Activated naive CD4-positive, alpha-beta T cell treated with anti-CD3 and anti-CD28 coated beads, Interleukin-2, amount 10 ng/mL, durations not matched to agents 7 days and 5 days (primary cell): ENCODE measurements at regions not wholly inside any gene's neighbourhood (a gene's known extent, or its start where the extent isn't known, plus 50 kb on each side); places are given as distances from the start of the nearest gene placed in this dataset.

Experiments used
- CTCF ChIA-PET: fragments of 350-600 bp; sonication (Branson Sonifier 250); formaldehyde crosslinking; loops from one replicate; lab custom pipeline; 2021; ENCODE audit warnings: antibody characterized with exemption; lab: Charles Lee
- DNase-seq: peaks from one replicate; pipeline ENCODE4 v3.0.0-alpha.2; 2020
- H3K27ac Mint-ChIP-seq: one replicate; pipeline ENCODE4 v1.8.0; 2021; ENCODE audit warnings: mild to moderate bottlenecking, moderate library complexity, mixed read lengths
- H3K27me3 Mint-ChIP-seq: one replicate; pipeline ENCODE4 v1.8.0; 2021; ENCODE audit warnings: mild to moderate bottlenecking, mixed read lengths
- H3K36me3 Mint-ChIP-seq: one replicate; pipeline ENCODE4 v1.8.0; 2021; ENCODE audit warnings: mixed read lengths
- H3K4me1 Mint-ChIP-seq: one replicate; pipeline ENCODE4 v1.8.0; 2021; ENCODE audit warnings: mixed read lengths
- H3K4me3 Mint-ChIP-seq: one replicate; pipeline ENCODE4 v1.8.0; 2021; ENCODE audit warnings: mild to moderate bottlenecking, moderate library complexity, mixed read lengths
- H3K9me3 Mint-ChIP-seq: one replicate; pipeline ENCODE4 v1.8.0; 2021; ENCODE audit warnings: mixed read lengths

GRCh38 chr5:8857051-8857450 lies 688.8 kb downstream of the SEMA5A start:
- no peak overlapping the region for H3K27ac Mint-ChIP-seq
- no peak for DNase-seq
- no peak overlapping the region for H3K4me3 Mint-ChIP-seq
- CTCF ChIA-PET: no interaction called here
- no peaks in the 10 kb centered on the region for H3K27me3 Mint-ChIP-seq
- no peaks in the 10 kb centered on the region for H3K4me1 Mint-ChIP-seq
- H3K9me3 Mint-ChIP-seq: peaks cover 1% of the 10 kb centered on the region
- H3K36me3 Mint-ChIP-seq: no peaks in the 10 kb centered on the region

DNA sequence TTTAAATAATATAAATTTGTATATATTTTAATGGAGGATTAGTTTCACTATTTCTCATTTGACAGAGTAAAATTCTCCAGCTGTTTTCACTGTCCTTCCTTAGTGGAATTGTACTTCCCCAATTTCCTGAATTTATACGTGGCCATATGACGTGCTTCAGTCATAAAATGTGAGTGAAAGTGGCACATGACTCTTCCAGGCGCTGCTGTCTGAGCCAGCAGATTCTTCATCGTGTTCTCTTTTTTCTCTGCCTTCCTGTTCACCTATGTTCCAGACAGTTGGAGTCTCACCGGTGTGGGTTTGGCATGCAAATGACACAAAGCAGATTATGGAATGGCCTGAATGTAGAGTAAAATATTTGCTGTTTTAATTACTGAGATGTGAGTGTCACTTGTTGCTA lies 684.1 kb downstream of the SEMA5A start:
- no peak overlapping the region for H3K4me3 Mint-ChIP-seq
- CTCF ChIA-PET: no interaction called here
- no peak overlapping the region for H3K27ac Mint-ChIP-seq
- no peaks in the 10 kb centered on the region for H3K9me3 Mint-ChIP-seq
- H3K36me3 Mint-ChIP-seq: no peaks in the 10 kb centered on the region
- no peak for DNase-seq
- H3K4me1 Mint-ChIP-seq: no peaks in the 10 kb centered on the region
- H3K27me3 Mint-ChIP-seq: no peaks in the 10 kb centered on the region

DNA sequence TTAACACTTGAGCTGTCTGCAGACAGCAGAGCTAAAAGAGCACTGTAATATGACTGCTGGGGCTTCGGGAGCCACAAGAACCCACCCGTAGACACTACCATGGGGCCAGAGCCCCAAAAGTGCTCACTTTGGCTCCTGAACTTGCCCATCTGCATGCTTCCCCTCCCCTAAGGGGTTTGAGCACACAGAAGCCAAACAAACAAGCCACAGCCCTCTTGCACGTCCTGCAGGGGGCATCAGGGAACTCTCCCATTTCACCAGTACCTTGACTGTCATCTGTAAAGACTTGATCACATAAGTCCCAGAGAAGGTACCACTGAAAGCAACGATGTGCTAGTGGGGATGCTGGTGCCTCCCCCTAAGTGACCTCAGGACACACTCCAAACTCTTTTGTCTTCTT lies 681.8 kb downstream of the SEMA5A start:
- Mint-ChIP-seq H3K27ac (no peak overlapping the region), H3K27me3 (no peaks in the 10 kb centered on the region), H3K4me1 (no peaks in the 10 kb centered on the region), H3K36me3 (no peaks in the 10 kb centered on the region), H3K4me3 (no peak overlapping the region), H3K9me3 (peaks cover 1% of the 10 kb centered on the region)
- DNase-seq: no peak
- CTCF ChIA-PET: no interaction called here

GRCh38 chr5:8865266-8865665 lies 680.6 kb downstream of the SEMA5A start:
- no peaks in the 10 kb centered on the region for H3K27me3 Mint-ChIP-seq
- no peak overlapping the region for H3K27ac Mint-ChIP-seq
- no peak overlapping the region for H3K4me3 Mint-ChIP-seq
- peaks cover 1% of the 10 kb centered on the region for H3K9me3 Mint-ChIP-seq
- no peaks in the 10 kb centered on the region for H3K36me3 Mint-ChIP-seq
- no peaks in the 10 kb centered on the region for H3K4me1 Mint-ChIP-seq
- DNase-seq: no peak
- CTCF ChIA-PET: no interaction called here

- Mint-ChIP-seq H3K27ac (no peak overlapping the region), H3K36me3 (no peaks in the 10 kb centered on the region), H3K4me1 (no peaks in the 10 kb centered on the region), H3K9me3 (peaks cover 1% of the 10 kb centered on the region), H3K4me3 (no peak overlapping the region), H3K27me3 (no peaks in the 10 kb centered on the region)
- no peak for DNase-seq
- CTCF ChIA-PET: no interaction called here
These were observed 680.0 kb downstream of the SEMA5A start for GRCh38 chr5:8865686-8866374.

DNA sequence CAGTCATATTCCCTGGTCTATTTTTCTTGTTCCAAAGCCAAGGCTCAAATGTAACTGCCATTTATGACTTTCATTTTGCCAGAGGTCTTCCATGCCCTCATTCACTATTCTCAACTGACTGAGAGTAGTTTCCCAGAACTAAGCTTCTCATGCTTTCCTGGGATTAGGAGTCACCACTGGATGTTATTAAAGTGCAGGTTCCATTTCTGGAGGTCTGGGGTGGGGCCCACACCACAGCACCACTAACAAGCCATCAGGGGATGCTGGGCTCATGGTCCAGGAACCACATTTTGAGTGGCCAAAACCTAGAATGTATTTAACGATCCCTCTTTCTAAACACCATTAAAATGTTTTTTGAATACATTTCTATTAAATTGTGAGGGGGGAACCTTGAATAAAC lies 677.6 kb downstream of the SEMA5A start:
- no peaks in the 10 kb centered on the region for H3K4me1 Mint-ChIP-seq

GRCh38 chr5:8869932-8870331 lies 675.9 kb downstream of the SEMA5A start:
- H3K4me1 Mint-ChIP-seq: no peaks in the 10 kb centered on the region
- no peak overlapping the region for H3K4me3 Mint-ChIP-seq
- H3K27me3 Mint-ChIP-seq: no peaks in the 10 kb centered on the region
- no peaks in the 10 kb centered on the region for H3K36me3 Mint-ChIP-seq
- H3K9me3 Mint-ChIP-seq: peaks cover 3% of the 10 kb centered on the region
- no peak overlapping the region for H3K27ac Mint-ChIP-seq
- CTCF ChIA-PET: no interaction called here
- DNase-seq: no peak

More for the DNA sequence above, 677.6 kb downstream of the SEMA5A start:
- H3K27ac Mint-ChIP-seq: no peak overlapping the region
- H3K27me3 Mint-ChIP-seq: no peaks in the 10 kb centered on the region
- peaks cover 3% of the 10 kb centered on the region for H3K9me3 Mint-ChIP-seq
- no peak for DNase-seq
- no peaks in the 10 kb centered on the region for H3K36me3 Mint-ChIP-seq
- no peak overlapping the region for H3K4me3 Mint-ChIP-seq
- CTCF ChIA-PET: no interaction called here

- peaks cover 3% of the 10 kb centered on the region for H3K9me3 Mint-ChIP-seq
- no peak overlapping the region for H3K27ac Mint-ChIP-seq
- CTCF ChIA-PET: no interaction called here
- no peaks in the 10 kb centered on the region for H3K27me3 Mint-ChIP-seq
- no peak overlapping the region for H3K4me3 Mint-ChIP-seq
- no peaks in the 10 kb centered on the region for H3K36me3 Mint-ChIP-seq
- no peaks in the 10 kb centered on the region for H3K4me1 Mint-ChIP-seq
- no peak for DNase-seq
These were observed 675.4 kb downstream of the SEMA5A start for GRCh38 chr5:8870349-8870958.

DNA sequence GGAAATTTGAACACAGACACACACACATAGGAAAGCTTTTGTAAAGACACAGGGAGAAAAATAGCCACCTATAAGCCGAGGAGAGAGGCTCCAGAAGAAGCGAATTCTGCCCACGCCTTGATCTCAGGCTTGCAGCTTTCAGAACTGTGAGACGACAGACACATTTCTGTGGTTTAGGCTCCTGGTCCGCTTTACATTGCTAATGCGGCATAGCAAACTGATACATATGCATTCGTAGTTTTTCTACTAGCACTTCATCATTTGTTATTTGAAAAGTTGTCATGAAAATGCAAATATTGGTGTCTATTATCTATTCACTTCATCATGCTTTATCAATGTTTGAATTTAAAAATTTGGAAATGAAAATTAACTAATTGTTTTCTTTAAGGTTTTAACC lies 674.9 kb downstream of the SEMA5A start:
- DNase-seq: no peak
- Mint-ChIP-seq H3K9me3 (peaks cover 3% of the 10 kb centered on the region), H3K4me3 (no peak overlapping the region), H3K36me3 (no peaks in the 10 kb centered on the region), H3K4me1 (no peaks in the 10 kb centered on the region), H3K27me3 (no peaks in the 10 kb centered on the region), H3K27ac (no peak overlapping the region)
- CTCF ChIA-PET: no interaction called here

- Mint-ChIP-seq H3K4me1 (no peaks in the 10 kb centered on the region), H3K36me3 (no peaks in the 10 kb centered on the region), H3K27me3 (no peaks in the 10 kb centered on the region), H3K27ac (no peak overlapping the region), H3K4me3 (no peak overlapping the region), H3K9me3 (peaks cover 3% of the 10 kb centered on the region)
- no peak for DNase-seq
- CTCF ChIA-PET: no interaction called here
These were observed 674.4 kb downstream of the SEMA5A start for GRCh38 chr5:8871446-8871845.

DNA sequence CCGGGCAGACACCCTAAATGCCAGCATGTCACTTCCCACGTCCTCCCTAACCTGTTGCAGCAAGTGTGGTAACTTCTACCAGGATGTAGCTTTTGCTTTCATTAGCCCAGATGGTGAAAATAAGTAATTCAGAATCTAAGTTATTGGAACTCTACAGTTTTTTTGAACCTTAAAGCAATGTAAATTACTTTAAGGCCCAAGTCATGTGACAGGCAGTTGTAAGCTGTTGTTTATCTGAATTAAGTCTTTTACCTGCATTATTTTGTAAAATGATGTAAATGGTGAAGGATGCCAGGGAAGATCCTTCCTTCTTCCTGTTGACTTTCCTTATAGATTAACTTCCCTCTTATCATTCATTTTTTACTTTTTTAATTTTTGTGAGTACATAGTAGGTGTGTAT lies 670.2 kb downstream of the SEMA5A start:
- H3K27ac Mint-ChIP-seq: no peak overlapping the region
- no peak overlapping the region for H3K4me3 Mint-ChIP-seq
- H3K27me3 Mint-ChIP-seq: no peaks in the 10 kb centered on the region
- DNase-seq: no peak
- CTCF ChIA-PET: no interaction called here
- peaks cover 3% of the 10 kb centered on the region for H3K9me3 Mint-ChIP-seq
- no peaks in the 10 kb centered on the region for H3K36me3 Mint-ChIP-seq
- no peaks in the 10 kb centered on the region for H3K4me1 Mint-ChIP-seq

GRCh38 chr5:8879248-8879647 lies 666.6 kb downstream of the SEMA5A start:
- CTCF ChIA-PET: no interaction called here
- Mint-ChIP-seq H3K27me3 (no peaks in the 10 kb centered on the region), H3K9me3 (peaks cover 5% of the 10 kb centered on the region), H3K4me1 (no peaks in the 10 kb centered on the region), H3K4me3 (no peak overlapping the region), H3K27ac (no peak overlapping the region), H3K36me3 (no peaks in the 10 kb centered on the region)
- DNase-seq: no peak

DNA sequence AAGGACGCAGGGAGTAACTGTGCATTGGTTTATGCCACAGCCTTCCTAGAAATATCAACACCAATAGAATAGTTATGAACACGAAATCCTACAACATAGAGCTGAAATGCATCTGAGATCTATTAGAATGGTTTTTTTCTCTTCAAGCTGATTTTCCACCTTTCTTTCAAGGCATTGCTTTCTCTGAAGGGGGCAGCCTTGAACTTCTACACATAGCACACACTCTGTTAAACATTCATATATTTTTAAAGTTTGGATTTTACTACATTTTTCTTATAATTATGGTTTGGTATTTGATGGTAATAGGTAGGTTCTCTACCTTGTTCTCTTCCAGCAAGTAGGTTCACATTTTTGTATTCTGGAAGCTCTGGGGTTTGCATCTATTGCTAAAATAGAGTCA lies 661.8 kb downstream of the SEMA5A start:
- CTCF ChIA-PET: no interaction called here
- Mint-ChIP-seq H3K27ac (no peak overlapping the region), H3K36me3 (no peaks in the 10 kb centered on the region), H3K4me1 (no peaks in the 10 kb centered on the region), H3K9me3 (peaks cover 4% of the 10 kb centered on the region), H3K4me3 (no peak overlapping the region), H3K27me3 (no peaks in the 10 kb centered on the region)
- DNase-seq: no peak

DNA sequence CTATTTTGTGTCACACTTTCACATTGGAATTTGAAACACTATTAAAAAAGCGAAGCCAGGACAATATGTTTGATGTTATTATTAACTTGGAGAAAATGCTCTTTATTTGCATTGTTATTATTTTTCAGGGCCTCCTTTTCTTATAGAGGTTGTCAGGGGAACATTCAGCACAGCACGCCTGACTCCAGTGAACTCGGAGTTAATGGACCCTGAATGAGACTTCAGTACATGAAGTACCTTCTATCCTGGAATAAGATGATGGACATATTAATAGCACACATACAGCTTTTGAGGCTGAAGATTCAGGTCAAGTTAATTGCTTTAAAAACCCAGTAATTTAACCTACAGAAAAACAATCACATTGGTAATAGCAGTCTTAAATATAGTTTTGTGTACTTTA lies 652.9 kb downstream of the SEMA5A start:
- no peak overlapping the region for H3K27ac Mint-ChIP-seq
- no peak for DNase-seq
- H3K4me1 Mint-ChIP-seq: no peaks in the 10 kb centered on the region
- CTCF ChIA-PET: no interaction called here
- peaks cover 7% of the 10 kb centered on the region for H3K9me3 Mint-ChIP-seq
- no peak overlapping the region for H3K4me3 Mint-ChIP-seq
- no peaks in the 10 kb centered on the region for H3K27me3 Mint-ChIP-seq
- H3K36me3 Mint-ChIP-seq: no peaks in the 10 kb centered on the region

GRCh38 chr5:8894031-8894430 lies 651.8 kb downstream of the SEMA5A start:
- CTCF ChIA-PET: no interaction called here
- peaks cover 7% of the 10 kb centered on the region for H3K9me3 Mint-ChIP-seq
- no peak for DNase-seq
- no peaks in the 10 kb centered on the region for H3K4me1 Mint-ChIP-seq
- no peaks in the 10 kb centered on the region for H3K27me3 Mint-ChIP-seq
- no peak overlapping the region for H3K4me3 Mint-ChIP-seq
- H3K36me3 Mint-ChIP-seq: no peaks in the 10 kb centered on the region
- no peak overlapping the region for H3K27ac Mint-ChIP-seq
